H7 (cell line): ENCODE measurements at regions not wholly inside any gene's neighbourhood (a gene's known extent, or its start where the extent isn't known, plus 50 kb on each side); places are given as distances from the start of the nearest gene placed in this dataset.
"Not testable (repeated sequence)": the region's sequence is repeated elsewhere in the genome, so short reads cannot be mapped to it uniquely, and the experiment has no call there.

ENCODE experiments used
- DNase-seq: peaks from one replicate; pipeline ENCODE4 v3.0.0; 2012
- H3K27me3 ChIP-seq: 2 replicates; pipeline ENCODE4 v1.6.0; 2011; ENCODE audit warnings: mild to moderate bottlenecking, low read length; ENCODE audit not compliant: control insufficient read depth, insufficient read depth
- H3K36me3 ChIP-seq: replicated peaks from 2 replicates; pipeline ENCODE4 v1.5.1; 2011; ENCODE audit warnings: low read length; ENCODE audit not compliant: control insufficient read depth, insufficient read depth
- H3K4me3 ChIP-seq: 2 replicates; pipeline ENCODE4 v1.5.1; 2011; ENCODE audit warnings: low read depth, mild to moderate bottlenecking, control low read depth, low read length, moderate library complexity; ENCODE audit not compliant: insufficient read depth

DNA sequence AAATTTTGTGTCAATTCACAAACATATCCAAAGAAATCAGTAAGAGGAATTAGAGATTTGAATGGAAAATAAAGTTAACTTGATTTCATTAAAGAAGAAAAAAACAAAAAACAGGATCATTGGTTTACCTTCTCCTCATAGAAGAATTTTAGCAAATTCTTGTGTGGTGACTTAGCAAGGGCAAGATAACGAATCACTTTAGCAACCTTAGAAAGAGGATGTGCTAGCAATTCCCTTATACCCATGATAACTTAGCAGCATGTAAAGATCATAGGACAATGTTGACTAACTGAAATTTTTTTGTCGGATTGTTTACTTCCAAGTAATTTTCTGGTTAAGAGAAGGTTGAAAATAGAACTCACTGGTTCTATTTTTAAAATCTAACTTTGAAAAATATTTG, 609.3 kb downstream of the GBE1 start:
- DNase-seq, result no peak
- H3K27me3 ChIP-seq, result no peaks in the 10 kb centered on the region
- no peak overlapping the region for H3K4me3 ChIP-seq
- H3K36me3 ChIP-seq, result no peaks in the 10 kb centered on the region

- Histone ChIP-seq H3K4me3 (no peak overlapping the region), H3K27me3 (no peaks in the 10 kb centered on the region), H3K36me3 (no peaks in the 10 kb centered on the region)
- DNase-seq, result no peak
Observed at GRCh38 chr3:81132995-81133394, 628.5 kb downstream of the GBE1 start.

DNA sequence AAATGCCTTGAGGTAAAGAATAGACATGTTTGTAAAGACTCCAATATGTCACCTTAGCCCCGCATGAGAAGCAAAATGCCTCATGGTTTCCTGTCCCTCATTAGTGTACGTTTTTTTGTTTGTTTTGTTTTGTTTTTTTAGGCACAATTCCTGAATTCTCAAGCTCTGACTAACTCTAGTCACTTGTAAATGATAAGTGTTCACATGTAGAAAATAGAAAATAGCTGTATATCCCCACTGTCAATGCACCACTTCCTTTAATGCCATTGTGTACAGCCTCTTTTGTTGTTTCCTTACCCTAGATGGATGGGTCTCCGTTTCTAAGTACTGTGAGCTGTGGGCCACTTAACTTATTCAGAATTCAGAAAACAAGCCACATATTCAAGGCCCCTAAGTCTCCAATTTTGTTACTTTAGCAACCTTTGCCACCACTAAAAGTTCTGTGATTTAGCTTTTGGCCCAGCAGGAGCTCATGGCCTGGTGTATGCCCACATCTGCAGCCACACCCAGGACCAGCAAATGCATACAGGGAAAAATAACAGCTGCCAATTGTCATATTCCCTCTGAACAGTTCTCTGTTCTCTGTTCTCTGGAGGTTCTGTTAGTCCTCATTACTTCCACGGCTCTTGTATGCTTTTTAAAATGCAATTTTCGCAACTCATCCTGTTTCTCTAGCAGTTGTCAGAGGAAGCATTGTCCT, 655.5 kb downstream of the GBE1 start:
- Histone ChIP-seq H3K4me3 (no peak overlapping the region), H3K27me3 (no peaks in the 10 kb centered on the region), H3K36me3 (no peaks in the 10 kb centered on the region)
- no peak for DNase-seq

GRCh38 chr3:81105206-81105605, 656.2 kb downstream of the GBE1 start:
- H3K4me3 ChIP-seq, result no peak overlapping the region
- H3K36me3 ChIP-seq, result no peaks in the 10 kb centered on the region
- no peaks in the 10 kb centered on the region for H3K27me3 ChIP-seq
- no peak for DNase-seq

GRCh38 chr3:81097889-81098288, 663.6 kb downstream of the GBE1 start:
- Histone ChIP-seq H3K27me3 (no peaks in the 10 kb centered on the region), H3K36me3 (no peaks in the 10 kb centered on the region), H3K4me3 (no peak overlapping the region)
- no peak for DNase-seq

DNA sequence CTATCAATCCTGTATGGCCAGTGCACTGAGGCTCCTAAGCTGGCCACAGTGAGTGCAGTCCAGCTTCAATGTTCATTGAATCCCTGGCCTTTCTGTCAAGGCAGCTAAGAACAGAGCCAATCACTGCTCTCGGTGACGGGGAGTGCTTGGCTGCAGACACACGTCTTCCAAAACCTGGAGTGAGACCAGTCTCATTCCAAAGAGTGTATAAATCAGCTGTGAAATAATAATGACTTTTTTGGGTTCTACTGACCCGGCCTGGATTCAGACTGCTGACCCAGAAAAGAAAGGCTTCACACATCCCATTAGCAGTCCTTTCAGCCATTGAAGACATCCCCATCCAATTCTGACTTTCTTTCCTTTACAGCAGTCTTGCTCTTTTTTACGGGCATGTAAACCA, 665.5 kb downstream of the GBE1 start:
- Histone ChIP-seq H3K4me3 (no peak overlapping the region), H3K27me3 (no peaks in the 10 kb centered on the region), H3K36me3 (no peaks in the 10 kb centered on the region)
- DNase-seq, result no peak

- H3K27me3 ChIP-seq, result no peaks in the 10 kb centered on the region
- no peak for DNase-seq
- H3K36me3 ChIP-seq, result no peaks in the 10 kb centered on the region
- no peak overlapping the region for H3K4me3 ChIP-seq
Observed at GRCh38 chr3:81094986-81095385, 666.5 kb downstream of the GBE1 start.

DNA sequence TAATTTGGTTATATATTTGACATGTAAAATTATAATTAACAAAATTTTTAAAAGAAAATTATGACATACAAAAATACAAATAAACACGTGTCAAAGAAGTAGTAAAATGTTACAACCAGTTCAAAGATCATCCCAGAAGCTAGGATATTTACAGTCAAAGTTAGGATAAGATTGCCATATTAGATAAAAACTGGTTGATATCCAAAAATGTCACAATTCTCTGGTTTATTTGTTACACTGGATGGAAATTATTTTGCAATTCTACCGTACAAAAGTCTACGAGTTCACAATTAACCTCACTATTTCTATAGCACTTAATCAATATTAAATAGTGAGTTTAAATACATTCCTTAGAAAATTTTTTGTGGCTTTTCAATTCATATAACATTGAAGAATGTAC, 673.8 kb downstream of the GBE1 start:
- DNase-seq, result no peak
- no peaks in the 10 kb centered on the region for H3K27me3 ChIP-seq
- no peaks in the 10 kb centered on the region for H3K36me3 ChIP-seq
- no peak overlapping the region for H3K4me3 ChIP-seq

DNA sequence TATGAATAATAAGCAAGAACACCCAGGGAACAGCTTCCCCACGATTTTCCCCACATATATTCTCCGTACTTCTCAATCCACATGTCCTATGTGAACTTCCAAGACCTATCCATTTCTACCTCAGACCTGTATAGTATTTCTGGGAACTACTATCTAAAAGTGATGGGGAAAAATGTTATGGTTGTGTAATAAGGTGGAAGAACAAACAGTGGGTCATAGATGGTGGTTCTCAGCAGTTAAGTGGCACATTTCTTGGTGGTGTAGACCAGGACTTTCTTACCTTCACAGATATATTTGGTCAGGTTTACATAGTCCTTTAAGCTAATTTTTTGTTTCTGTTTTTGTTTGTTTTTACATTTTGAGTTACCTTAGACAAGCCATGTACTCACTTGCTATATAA, 675.1 kb downstream of the GBE1 start:
- H3K4me3 ChIP-seq, result no peak overlapping the region
- DNase-seq, result no peak
- H3K36me3 ChIP-seq, result no peaks in the 10 kb centered on the region
- no peaks in the 10 kb centered on the region for H3K27me3 ChIP-seq

DNA sequence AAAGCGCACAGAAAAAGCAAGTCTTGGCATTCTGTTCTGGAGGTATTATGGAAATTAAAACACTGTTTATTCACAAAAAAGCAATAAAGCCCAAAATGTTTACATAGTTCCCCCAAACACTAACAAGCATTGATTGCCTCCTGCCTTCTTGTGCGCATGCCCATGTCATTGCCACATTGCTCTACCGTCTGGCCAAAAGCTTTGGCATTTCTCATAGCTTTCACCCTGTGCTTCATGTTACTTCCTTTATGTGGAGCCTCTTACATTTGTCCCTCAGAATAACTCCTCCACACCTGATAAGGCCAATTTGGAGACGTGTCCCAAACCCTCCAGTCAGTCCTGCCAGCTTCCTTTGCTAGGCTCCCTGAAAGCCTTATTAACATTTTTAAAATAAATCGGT, 680.8 kb downstream of the GBE1 start:
- Histone ChIP-seq H3K27me3 (no peaks in the 10 kb centered on the region), H3K4me3 (no peak overlapping the region), H3K36me3 (no peaks in the 10 kb centered on the region)
- DNase-seq, result no peak

- no peaks in the 10 kb centered on the region for H3K36me3 ChIP-seq
- no peaks in the 10 kb centered on the region for H3K27me3 ChIP-seq
- no peak for DNase-seq
- H3K4me3 ChIP-seq, result no peak overlapping the region
Observed at GRCh38 chr3:81072591-81072990, 688.9 kb downstream of the GBE1 start.

- Histone ChIP-seq H3K27me3 (no peaks in the 10 kb centered on the region), H3K36me3 (no peaks in the 10 kb centered on the region), H3K4me3 (no peak overlapping the region)
- no peak for DNase-seq
Observed at GRCh38 chr3:81068546-81068945, 692.9 kb downstream of the GBE1 start.

GRCh38 chr3:81063896-81064295, 697.5 kb downstream of the GBE1 start:
- H3K36me3 ChIP-seq, result no peaks in the 10 kb centered on the region
- no peak for DNase-seq
- no peak overlapping the region for H3K4me3 ChIP-seq
- H3K27me3 ChIP-seq, result no peaks in the 10 kb centered on the region

GRCh38 chr3:81051133-81051532, 710.3 kb downstream of the GBE1 start:
- not testable (repeated sequence) for H3K27me3 ChIP-seq, H3K4me3 ChIP-seq, DNase-seq, H3K36me3 ChIP-seq

DNA sequence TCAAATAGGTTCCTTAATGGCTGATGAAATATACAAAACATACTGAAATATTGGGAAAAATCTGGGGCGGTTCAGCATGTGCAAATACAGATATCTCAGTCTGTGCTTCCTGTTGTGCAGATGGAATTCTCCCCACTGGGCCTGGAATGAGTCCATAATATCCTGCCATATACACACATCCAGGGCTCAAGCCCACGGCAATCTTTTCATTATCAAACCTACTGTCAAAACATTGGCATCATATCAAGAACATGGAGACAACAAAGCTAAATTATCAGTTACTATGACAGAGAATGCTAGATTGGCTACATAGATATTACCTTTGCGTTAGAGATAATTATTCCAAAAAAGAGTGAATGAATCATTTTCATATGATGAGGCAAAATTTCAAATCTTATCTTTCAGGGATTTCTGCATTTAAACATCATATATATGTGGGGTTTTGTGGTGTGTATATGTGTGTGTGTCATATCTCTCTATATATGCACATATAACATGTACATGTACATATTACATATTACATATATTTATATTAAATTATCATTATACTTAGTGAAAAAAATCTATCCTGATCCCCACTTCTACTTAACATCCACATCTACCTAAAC, 713.3 kb downstream of the GBE1 start:
- DNase-seq, result no peak
- no peaks in the 10 kb centered on the region for H3K27me3 ChIP-seq
- no peak overlapping the region for H3K4me3 ChIP-seq
- no peaks in the 10 kb centered on the region for H3K36me3 ChIP-seq

- Histone ChIP-seq H3K4me3 (no peak overlapping the region), H3K36me3 (no peaks in the 10 kb centered on the region), H3K27me3 (no peaks in the 10 kb centered on the region)
- DNase-seq, result no peak
Observed at GRCh38 chr3:81045976-81046375, 715.5 kb downstream of the GBE1 start.
